ENCODE measurements at regions not wholly inside any gene's neighbourhood (a gene's known extent, or its start where the extent isn't known, plus 50 kb on each side); places are given as distances from the start of the nearest gene placed in this dataset.
A peak's percentile ranks its signal among the peaks of the same experiment; 100 is the strongest.

DNA sequence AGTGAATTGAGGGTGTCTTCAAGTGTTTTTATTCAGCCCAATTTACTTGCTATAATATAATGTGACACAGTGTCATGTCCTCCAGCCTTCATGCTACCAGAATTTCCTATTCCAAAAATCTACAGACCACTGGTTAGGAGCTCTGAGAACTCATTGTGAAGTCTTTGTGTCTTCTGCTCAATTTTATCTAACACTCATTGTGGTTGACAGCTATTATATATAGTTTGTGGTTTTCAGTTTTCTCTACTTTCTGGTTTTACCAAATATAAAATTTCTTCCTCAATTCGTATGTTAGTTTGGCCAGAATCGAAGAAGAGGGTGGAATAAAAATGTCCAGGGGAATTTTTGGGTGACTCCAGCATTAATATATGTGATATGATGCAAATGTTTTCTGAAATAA, 509.3 kb upstream of the NUDT12 start:
- Histone ChIP-seq H4K20me1 (ENCODE audit: insufficient read depth, low read length) (no peaks in the 10 kb centered on the region), H2AFZ (ENCODE audit: low read depth, low read length) (no peak overlapping the region), H3K4me2 (ENCODE audit: low read length) (no peak overlapping the region), H3K9ac (ENCODE audit: low read length) (no peak overlapping the region), H3K27ac (ENCODE audit: low read depth, low read length) (no peak overlapping the region), H3K9me3 (ENCODE audit: insufficient read depth, low read depth, low read length) (no peaks in the 10 kb centered on the region), H3K79me2 (ENCODE audit: insufficient read depth, low read length) (no peaks in the 10 kb centered on the region), H3K4me1 (ENCODE audit: insufficient read depth, low read length) (no peaks in the 10 kb centered on the region), H3K36me3 (ENCODE audit: insufficient read depth, low read length) (no peaks in the 10 kb centered on the region), H3K27me3 (ENCODE audit: insufficient read depth, low read length) (no peaks in the 10 kb centered on the region), H3K4me3 (ENCODE audit: insufficient read depth, low read depth, low read length) (no peak overlapping the region)
- Mint-ChIP-seq H3K36me3 (ENCODE audit: low read depth, unreplicated experiment) (no peaks in the 10 kb centered on the region), H3K4me3 (ENCODE audit: unreplicated experiment) (no peak overlapping the region), H3K9me3 (ENCODE audit: unreplicated experiment) (peaks cover 3% of the 10 kb centered on the region), H3K27me3 (ENCODE audit: low read depth, unreplicated experiment) (no peaks in the 10 kb centered on the region), H3K4me1 (ENCODE audit: low read depth, unreplicated experiment) (no peaks in the 10 kb centered on the region), H3K27ac (ENCODE audit: unreplicated experiment) (no peak overlapping the region)
- FAIRE-seq (no peak), DNase-seq (ENCODE audit: low read depth) (no peak)
- TF ChIP-seq EZH2 (IDR thresholded peaks at IDR 0.05; ENCODE audit: insufficient read depth, low read length) = no peak
- TF ChIP-seq, protein P1, sequence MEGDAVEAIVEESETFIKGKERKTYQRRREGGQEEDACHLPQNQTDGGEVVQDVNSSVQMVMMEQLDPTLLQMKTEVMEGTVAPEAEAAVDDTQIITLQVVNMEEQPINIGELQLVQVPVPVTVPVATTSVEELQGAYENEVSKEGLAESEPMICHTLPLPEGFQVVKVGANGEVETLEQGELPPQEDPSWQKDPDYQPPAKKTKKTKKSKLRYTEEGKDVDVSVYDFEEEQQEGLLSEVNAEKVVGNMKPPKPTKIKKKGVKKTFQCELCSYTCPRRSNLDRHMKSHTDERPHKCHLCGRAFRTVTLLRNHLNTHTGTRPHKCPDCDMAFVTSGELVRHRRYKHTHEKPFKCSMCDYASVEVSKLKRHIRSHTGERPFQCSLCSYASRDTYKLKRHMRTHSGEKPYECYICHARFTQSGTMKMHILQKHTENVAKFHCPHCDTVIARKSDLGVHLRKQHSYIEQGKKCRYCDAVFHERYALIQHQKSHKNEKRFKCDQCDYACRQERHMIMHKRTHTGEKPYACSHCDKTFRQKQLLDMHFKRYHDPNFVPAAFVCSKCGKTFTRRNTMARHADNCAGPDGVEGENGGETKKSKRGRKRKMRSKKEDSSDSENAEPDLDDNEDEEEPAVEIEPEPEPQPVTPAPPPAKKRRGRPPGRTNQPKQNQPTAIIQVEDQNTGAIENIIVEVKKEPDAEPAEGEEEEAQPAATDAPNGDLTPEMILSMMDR (IDR thresholded peaks at IDR 0.05; ENCODE audit: insufficient read depth, low read depth, low read length) = no peak

DNA sequence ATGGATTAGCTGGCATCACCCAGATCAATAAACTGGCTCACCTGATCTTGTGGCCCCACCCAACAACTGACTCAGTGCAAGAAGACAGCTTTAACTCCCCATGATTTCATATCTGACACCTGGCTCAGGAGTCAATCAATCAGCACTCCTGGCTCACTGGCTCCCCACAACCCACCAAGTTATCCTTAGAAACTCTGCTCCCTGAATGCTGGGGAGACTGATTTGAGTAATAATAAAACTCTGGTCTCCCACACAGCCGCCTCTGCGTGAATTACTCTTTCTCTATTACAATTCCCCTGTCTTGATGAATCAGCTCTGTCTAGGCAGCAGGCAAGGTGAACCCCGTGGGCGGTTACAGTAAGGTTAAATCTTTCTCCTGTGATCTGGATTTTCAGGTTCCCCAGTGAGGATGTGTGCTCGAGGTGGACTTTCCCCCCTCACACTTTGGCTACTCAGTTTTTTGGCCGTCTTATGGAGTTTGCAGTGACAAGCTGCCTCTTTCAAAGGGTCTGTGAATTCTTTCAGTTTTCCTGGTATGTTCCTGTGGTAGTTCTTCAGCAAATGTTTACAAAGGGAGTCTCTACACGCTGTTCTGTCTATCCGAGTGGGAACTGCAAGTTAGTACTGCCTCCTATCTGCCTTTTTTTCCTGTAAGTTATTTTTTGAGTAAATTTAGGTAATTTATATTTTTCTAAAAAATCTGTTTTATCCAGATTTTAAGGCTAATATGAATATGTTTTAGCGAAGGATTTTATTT, 500.2 kb upstream of the NUDT12 start:
- H3K9ac ChIP-seq (ENCODE audit: low read length) = no peak overlapping the region
- Mint-ChIP-seq H3K4me3 (ENCODE audit: unreplicated experiment) (no peak overlapping the region), H3K27me3 (ENCODE audit: low read depth, unreplicated experiment) (no peaks in the 10 kb centered on the region), H3K4me1 (ENCODE audit: low read depth, unreplicated experiment) (peaks cover 7% of the 10 kb centered on the region), H3K27ac (ENCODE audit: unreplicated experiment) (peak overlapping the region; percentile 67), H3K36me3 (ENCODE audit: low read depth, unreplicated experiment) (no peaks in the 10 kb centered on the region), H3K9me3 (ENCODE audit: unreplicated experiment) (peaks cover 1% of the 10 kb centered on the region)
- H3K4me2 ChIP-seq (ENCODE audit: low read length) = no peak overlapping the region
- H2AFZ ChIP-seq (ENCODE audit: low read depth, low read length) = no peak overlapping the region
- TF ChIP-seq, protein P1 (IDR thresholded peaks at IDR 0.05; ENCODE audit: insufficient read depth, low read depth, low read length) = no peak
- no peak for TF ChIP-seq EZH2 (IDR thresholded peaks at IDR 0.05; ENCODE audit: insufficient read depth, low read length)
- H3K4me1 ChIP-seq (ENCODE audit: insufficient read depth, low read length) = no peaks in the 10 kb centered on the region
- H4K20me1 ChIP-seq (ENCODE audit: insufficient read depth, low read length) = no peaks in the 10 kb centered on the region
- H3K27me3 ChIP-seq (ENCODE audit: insufficient read depth, low read length) = no peaks in the 10 kb centered on the region
- no peaks in the 10 kb centered on the region for H3K9me3 ChIP-seq (ENCODE audit: insufficient read depth, low read depth, low read length)
- no peaks in the 10 kb centered on the region for H3K36me3 ChIP-seq (ENCODE audit: insufficient read depth, low read length)
- no peak for FAIRE-seq
- no peaks in the 10 kb centered on the region for H3K79me2 ChIP-seq (ENCODE audit: insufficient read depth, low read length)
- no peak overlapping the region for H3K27ac ChIP-seq (ENCODE audit: low read depth, low read length)
- peak; percentile 15 for DNase-seq (ENCODE audit: low read depth)
- no peak overlapping the region for H3K4me3 ChIP-seq (ENCODE audit: insufficient read depth, low read depth, low read length)

DNA sequence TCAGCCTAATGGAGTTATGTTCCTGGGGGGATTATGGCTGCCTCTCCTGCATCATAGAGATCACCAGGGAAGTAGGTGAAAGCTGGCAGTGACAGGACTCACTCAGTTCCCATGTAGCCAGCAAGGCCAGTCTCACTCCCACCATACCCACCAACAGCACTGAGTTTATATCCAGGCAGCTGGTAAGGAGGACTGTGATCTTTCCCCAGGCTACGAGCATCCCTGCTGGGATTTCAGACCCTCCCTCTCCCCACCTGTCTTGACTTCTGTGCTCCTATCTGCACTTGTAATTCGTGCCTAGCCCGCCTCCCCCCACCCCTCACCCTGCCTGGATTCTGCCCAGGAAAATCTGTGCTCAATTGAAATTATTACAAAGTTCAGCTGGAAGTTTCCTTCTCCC, 499.1 kb upstream of the NUDT12 start:
- H3K9me3 Mint-ChIP-seq (ENCODE audit: unreplicated experiment) = peaks cover 1% of the 10 kb centered on the region
- Histone ChIP-seq H3K9ac (ENCODE audit: low read length) (no peak overlapping the region), H3K4me3 (ENCODE audit: insufficient read depth, low read depth, low read length) (no peak overlapping the region), H3K79me2 (ENCODE audit: insufficient read depth, low read length) (no peaks in the 10 kb centered on the region), H2AFZ (ENCODE audit: low read depth, low read length) (no peak overlapping the region), H3K27ac (ENCODE audit: low read depth, low read length) (no peak overlapping the region), H3K4me1 (ENCODE audit: insufficient read depth, low read length) (no peaks in the 10 kb centered on the region), H3K9me3 (ENCODE audit: insufficient read depth, low read depth, low read length) (no peaks in the 10 kb centered on the region), H3K27me3 (ENCODE audit: insufficient read depth, low read length) (no peaks in the 10 kb centered on the region), H4K20me1 (ENCODE audit: insufficient read depth, low read length) (no peaks in the 10 kb centered on the region), H3K36me3 (ENCODE audit: insufficient read depth, low read length) (no peaks in the 10 kb centered on the region), H3K4me2 (ENCODE audit: low read length) (no peak overlapping the region)
- no peaks in the 10 kb centered on the region for H3K36me3 Mint-ChIP-seq (ENCODE audit: low read depth, unreplicated experiment)
- TF ChIP-seq, protein P1 (IDR thresholded peaks at IDR 0.05; ENCODE audit: insufficient read depth, low read depth, low read length) = no peak
- no peak for TF ChIP-seq EZH2 (IDR thresholded peaks at IDR 0.05; ENCODE audit: insufficient read depth, low read length)
- no peak overlapping the region for H3K4me3 Mint-ChIP-seq (ENCODE audit: unreplicated experiment)
- FAIRE-seq (no peak), DNase-seq (ENCODE audit: low read depth) (no peak)
- H3K27me3 Mint-ChIP-seq (ENCODE audit: low read depth, unreplicated experiment) = no peaks in the 10 kb centered on the region
- H3K4me1 Mint-ChIP-seq (ENCODE audit: low read depth, unreplicated experiment) = peaks cover 7% of the 10 kb centered on the region
- no peak overlapping the region for H3K27ac Mint-ChIP-seq (ENCODE audit: unreplicated experiment)

Data from astrocyte (in vitro differentiated cells and primary cell).